CD4-positive, alpha-beta T cell treated with Interleukin-21 for 1 hour (primary cell): ENCODE measurements at regions not wholly inside any gene's neighbourhood (a gene's known extent, or its start where the extent isn't known, plus 50 kb on each side); places are given as distances from the start of the nearest gene placed in this dataset.
A peak's percentile ranks its signal among the peaks of the same experiment; 100 is the strongest.

Source experiments
- DNase-seq: peaks from one replicate; pipeline ENCODE4 v3.0.0-alpha.2; 2020

DNA sequence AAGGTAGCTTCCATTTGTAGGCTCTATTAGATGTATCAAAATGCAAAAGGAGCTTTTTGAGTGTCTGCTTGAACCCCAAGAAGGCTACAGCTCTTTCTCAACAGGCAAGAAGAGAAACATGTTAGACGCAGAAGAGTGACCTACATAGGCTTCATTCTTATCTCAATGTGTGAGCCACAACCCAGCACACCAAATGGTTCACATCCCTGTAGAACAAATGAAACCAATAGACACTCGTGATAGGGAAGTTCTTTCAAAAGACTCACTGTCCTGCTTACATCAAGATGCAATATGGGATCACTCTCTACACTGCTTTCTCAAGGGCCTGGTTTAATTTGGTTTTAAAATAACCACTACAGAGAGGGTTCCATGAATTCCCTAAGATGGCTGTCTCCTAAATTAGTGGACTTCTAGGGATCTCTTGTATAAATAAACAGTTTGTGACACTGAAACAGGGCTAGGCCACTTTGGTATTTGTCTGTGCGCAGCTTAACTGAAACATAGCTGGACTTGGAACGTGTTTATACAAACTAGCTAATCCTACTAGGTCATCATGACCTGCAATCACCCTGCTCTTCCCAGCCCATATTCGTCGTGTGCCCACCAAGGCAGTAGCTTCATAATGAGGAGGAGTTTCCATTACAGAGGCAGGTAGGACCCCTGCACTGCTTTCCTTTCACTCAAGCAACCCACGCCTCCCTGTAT lies 225.4 kb upstream of the PREP start:
- DNase-seq, result no peak

DNA sequence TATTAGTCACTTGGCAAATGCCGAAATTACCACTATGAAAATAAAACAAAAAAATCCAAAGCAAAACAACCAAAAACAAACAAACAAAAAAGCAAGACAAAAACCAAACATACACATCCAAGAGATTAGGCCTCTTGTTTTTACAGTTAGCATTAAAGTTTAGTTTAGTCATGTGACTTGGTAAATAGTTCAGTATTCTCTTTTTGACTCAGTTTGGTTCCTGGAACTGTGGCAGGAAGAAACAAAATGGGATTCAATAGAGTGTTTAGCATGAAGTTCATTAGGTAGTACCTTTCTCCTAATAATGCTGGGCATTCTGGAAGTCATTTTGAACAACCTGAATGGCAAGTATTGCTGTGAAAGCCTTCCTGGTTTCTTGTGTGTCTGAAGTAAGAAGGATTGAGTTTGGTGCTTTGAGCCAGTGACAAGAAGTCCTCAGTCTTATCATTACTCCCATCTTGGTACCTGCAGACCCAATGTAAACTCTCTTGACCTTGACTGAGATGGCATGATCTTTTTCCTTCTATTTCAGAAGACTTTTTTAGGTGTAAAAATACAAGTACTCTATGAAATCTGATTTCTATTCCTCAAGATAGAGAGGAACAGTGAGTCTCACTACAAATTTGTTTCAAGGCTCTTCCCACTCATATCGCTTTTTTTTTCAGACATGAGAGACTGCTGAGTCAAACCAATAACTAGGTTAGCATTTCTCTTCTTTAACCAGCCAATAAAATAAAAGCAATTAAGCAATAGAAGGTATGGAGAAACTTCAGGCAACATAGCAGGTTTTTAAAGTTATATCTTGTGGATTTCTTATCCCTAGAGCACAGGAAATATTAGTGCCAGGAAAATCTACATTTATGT lies 223.6 kb upstream of the PREP start:
- DNase-seq, result no peak

DNA sequence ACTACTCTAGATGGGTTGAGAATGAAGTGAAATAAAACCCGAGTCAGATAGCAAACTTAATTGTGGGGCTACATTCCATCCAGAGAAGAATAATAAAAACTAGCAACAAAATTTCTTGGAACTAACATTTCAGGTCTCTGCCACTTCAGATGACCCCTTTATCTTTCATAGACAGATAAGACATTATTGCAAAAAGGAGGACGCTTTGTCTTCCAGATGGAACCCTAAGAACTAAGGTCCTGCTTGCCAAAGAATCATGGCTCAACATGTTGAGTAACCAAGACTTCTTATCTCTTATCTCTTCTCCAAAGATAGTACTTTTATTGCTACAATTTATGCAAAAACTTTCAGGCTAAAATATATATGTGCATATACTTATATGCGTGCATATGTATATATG lies 221.1 kb upstream of the PREP start:
- no peak for DNase-seq

- DNase-seq, result no peak
Observed at GRCh38 chr6:105622226-105622625, 219.3 kb upstream of the PREP start.

DNA sequence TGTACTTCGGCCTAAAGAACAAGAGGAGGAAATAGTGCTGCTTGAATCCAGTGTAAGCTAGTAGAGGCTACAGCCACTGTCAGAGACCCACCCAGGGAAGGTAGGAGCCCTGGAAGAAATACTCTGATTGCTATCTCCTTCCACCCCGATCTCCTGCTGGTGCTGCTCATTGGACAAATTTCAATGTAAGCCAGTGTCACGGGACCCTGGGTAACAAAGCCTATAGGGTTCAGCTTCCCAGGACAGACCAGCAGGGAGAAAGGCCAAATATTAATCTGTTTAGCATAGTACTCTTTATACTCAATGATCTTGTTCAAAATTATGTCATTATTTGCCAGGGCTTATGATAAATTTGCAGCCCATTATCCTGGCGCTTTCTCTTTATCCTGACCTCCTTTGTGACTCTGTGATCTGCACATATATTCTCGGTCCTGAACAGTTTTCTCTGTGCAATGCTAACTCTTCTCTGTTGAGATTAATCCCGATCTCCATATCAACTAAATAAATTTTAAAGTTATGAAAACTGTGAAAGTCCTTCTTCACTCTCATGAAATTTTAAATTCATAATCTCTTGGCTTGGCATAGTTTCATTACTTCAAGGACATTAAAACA lies 218.8 kb upstream of the PREP start:
- no peak for DNase-seq

DNA sequence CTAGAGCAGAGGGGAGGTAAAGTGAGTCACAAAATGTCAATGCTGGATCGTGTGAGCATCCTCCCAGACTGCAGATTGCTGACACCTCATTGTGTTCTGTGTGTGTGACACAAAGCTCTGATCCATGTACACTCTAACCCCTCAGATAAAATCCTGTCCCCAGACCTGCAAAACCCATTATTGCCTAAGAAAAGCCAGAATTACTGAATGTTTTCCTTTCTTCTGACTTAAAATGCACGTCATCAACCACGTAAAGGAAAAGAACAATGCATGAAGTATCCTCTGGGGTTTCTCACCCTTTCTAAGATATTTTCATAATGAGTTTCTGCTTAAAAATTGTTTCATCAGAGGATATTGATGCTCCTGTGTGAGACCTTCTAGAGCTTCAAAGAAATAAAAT lies 218.0 kb upstream of the PREP start:
- DNase-seq, result no peak

- DNase-seq, result no peak
Observed at GRCh38 chr6:105619971-105620741, 217.3 kb upstream of the PREP start.

DNA sequence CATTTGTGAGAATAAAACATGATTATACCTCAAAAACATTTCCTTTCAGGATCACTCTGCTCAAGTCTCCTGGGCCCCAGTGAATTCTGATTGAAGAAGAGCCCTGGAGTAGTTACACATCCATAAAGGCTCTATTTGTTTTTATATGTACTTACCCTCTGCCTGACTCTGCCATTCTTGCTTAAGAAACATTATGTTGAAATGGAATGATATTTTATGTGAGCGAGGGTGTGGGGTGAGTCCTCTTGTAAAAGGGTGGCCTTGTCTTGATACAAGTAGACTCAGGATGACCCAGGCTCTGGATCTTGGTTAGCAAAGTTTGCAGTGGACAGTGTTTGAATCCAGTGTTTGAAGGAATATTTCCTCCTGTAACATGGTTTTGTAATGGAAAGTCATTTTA lies 215.4 kb upstream of the PREP start:
- no peak for DNase-seq

DNA sequence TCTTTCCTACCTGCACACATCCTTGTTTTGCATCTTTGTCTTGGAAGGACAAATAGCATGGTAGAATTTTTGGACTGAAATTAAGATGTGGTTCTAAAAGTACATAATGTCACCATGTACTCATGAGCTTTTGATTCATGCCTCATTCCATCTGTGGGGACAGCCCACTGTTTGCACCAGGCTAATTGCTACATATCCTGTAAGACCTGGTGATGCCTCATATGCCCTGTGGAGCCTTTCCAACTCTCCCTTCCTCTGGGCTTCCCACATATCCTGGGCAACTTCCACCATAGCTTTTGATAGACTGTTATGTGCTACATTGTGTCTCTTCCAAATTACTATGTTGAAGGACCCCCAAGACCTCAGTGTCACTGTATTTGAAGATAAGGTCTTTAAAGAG lies 213.6 kb upstream of the PREP start:
- no peak for DNase-seq

GRCh38 chr6:105611606-105612005 lies 208.7 kb upstream of the PREP start:
- DNase-seq, result no peak

DNA sequence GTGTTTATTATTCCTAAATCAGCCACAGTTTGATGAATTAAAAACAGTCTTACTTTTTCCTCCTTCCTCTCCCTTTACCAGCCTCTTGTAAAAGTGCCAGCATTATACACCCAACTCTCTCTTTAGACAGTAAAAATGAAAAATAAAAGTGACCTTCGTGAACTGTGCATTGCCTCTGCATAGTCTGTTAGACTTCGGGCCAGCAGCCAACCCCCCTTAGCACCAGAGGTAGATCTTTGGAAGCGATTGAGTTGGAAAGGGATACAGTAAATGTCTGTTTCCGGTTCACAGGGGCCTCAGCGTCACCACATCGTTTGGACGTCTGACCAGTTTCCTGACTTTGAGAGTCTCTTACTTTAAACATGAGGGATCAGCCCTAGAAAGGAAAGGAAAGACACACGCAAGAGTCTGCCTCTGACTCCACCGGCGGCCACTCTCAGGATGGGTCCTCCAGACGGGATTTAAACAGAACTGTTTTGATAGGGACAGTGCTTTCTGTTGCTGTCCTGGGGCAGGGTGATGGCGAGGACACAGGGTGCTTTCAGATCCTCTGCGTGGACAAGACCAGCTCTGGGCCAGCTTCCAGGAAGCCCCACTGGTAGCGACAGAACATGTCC lies 206.6 kb upstream of the PREP start:
- no peak for DNase-seq

GRCh38 chr6:105608711-105609374 lies 206.0 kb upstream of the PREP start:
- DNase-seq, result no peak

- DNase-seq, result no peak
Observed at GRCh38 chr6:105607636-105608621, 205.0 kb upstream of the PREP start.

GRCh38 chr6:105606831-105607463 lies 204.1 kb upstream of the PREP start:
- no peak for DNase-seq

DNA sequence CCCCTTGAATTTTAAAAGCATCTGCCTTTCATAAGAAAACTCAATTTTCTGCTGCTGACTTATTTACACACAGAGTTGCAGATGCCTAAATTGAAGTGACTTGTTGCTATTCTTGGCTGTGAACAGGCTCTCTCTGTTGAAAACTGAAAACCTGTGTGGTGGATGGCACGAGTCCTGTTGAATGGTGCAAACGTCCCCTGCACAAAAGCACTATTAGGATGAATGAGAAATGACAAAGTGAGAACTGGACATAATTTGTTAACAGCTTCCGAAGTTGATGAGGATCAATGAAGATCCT lies 201.7 kb upstream of the PREP start:
- no peak for DNase-seq

DNA sequence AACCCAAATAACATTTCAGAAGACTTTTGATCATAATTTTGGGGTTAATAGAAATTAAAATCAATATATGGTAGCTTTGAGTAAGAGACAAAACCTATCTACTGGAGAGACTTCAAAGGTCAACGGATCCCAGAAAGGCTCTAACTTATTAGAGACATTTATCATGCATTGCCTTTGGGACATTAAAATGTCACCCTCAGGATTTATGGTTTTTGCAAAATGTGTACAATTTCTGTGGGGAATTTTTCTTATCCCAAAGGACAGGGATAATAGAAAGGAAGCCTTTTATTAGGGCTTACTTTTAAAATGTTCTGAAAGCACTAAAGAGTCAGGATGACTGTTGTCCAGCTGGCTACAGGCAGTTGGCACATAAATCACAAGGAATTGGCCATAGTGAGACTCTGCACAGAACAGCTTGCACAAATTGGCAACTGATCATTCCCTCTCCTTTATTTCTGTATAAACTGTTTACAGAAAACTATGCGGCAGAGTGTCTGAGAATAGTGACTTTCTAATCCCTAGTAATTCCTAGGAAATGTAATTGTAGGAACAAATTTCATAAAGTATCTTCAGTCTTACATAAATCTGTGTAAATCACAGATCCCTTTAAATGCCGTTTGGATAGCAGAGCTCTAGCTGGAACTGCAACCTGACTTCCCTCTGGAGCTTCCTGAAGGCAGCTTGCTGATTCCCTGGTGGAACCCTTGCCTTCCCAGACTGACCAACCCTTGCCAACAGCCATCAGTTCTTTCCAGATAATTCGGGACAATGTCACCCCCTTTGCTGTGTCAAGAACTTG lies 201.1 kb upstream of the PREP start:
- no peak for DNase-seq

- DNase-seq, result peak; percentile 38
Observed at GRCh38 chr6:105601541-105602236, 198.8 kb upstream of the PREP start.

GRCh38 chr6:105600336-105601260 lies 197.7 kb upstream of the PREP start:
- DNase-seq, result no peak
